ENCODE measurements at regions not wholly inside any gene's neighbourhood (a gene's known extent, or its start where the extent isn't known, plus 50 kb on each side); places are given as distances from the start of the nearest gene placed in this dataset.

GRCh38 chr1:191662746-191663145, 495.5 kb upstream of the RGS18 start:
- no peak overlapping the region for H4K5ac ChIP-seq (ENCODE audit: low read depth, low read length)
- no peak overlapping the region for H3K18ac ChIP-seq (ENCODE audit: low read depth, low read length)
- H3K4ac ChIP-seq (ENCODE audit: low read depth, low read length) = no peak overlapping the region
- no peak overlapping the region for H4K8ac ChIP-seq (ENCODE audit: low read depth in 2 of 2, low read length in 2 of 2)
- POLR2A ChIA-PET (ENCODE audit: unreplicated experiment) = no interaction called here
- no peak overlapping the region for H3K9ac ChIP-seq (ENCODE audit: low read depth, low read length)
- no CpG with 5 or more reads among the region's 1 CpG for WGBS, 2 experiments (ENCODE audit: extremely low coverage in 2 of 2, insufficient read length in 1 of 2)
- CTCF ChIA-PET = no interaction called here
- H2BK5ac ChIP-seq (ENCODE audit: low read depth, low read length, poor library complexity, severe bottlenecking) = no peak overlapping the region
- H3K4me2 ChIP-seq (ENCODE audit: low read depth, low read length) = no peak overlapping the region
- H3K9me3 ChIP-seq (ENCODE audit: control insufficient read depth, insufficient read depth, low read length) = no peaks in the 10 kb centered on the region
- H3K79me1 ChIP-seq (ENCODE audit: low read depth in 1 of 2, low read length in 2 of 2) = no peaks in the 10 kb centered on the region
- H4K91ac ChIP-seq (ENCODE audit: insufficient read depth, low read depth, low read length) = no peak overlapping the region
- DNase-seq (no peak), ATAC-seq (ENCODE audit: low read depth) (no peak)
- in situ Hi-C loops (cut with MboI; ENCODE audit: low sequenced_read_pairs) = no loop called here
- H4K20me1 ChIP-seq (ENCODE audit: insufficient read depth, low read length) = no peaks in the 10 kb centered on the region
- no peak overlapping the region for H3K27ac ChIP-seq (ENCODE audit: insufficient read depth, low read length)
- no peak overlapping the region for H3K4me3 ChIP-seq (ENCODE audit: insufficient read depth, low read depth, low read length)
- no peak overlapping the region for H2AFZ ChIP-seq (replicated peaks; ENCODE audit: low read length, poor library complexity)
- H3K14ac ChIP-seq (replicated peaks; ENCODE audit: low read depth, low read length) = no peak overlapping the region
- H3K23ac ChIP-seq (ENCODE audit: low read depth, low read length) = no peak overlapping the region
- H3K27me3 ChIP-seq (ENCODE audit: control insufficient read depth, insufficient read depth, low read length) = no peaks in the 10 kb centered on the region
- BruUV-seq (replicated peaks) = no TSS peak
- dilution Hi-C loops (cut with HindIII; ENCODE audit: low sequenced_read_pairs, unreplicated experiment) = no loop called here
- no peak overlapping the region for H2BK120ac ChIP-seq (ENCODE audit: low read depth, low read length)
- H3K56ac ChIP-seq (ENCODE audit: extremely low read depth, insufficient read depth, low read length) = no peak overlapping the region
- intact Hi-C loops (cut with micrococcal nuclease) = no loop called here
- H3K4me1 ChIP-seq (ENCODE audit: control insufficient read depth, insufficient read depth, low read length) = no peaks in the 10 kb centered on the region
- H2BK15ac ChIP-seq (ENCODE audit: low read depth, low read length) = no peak overlapping the region
- no peak overlapping the region for H2AK9ac ChIP-seq (replicated peaks; ENCODE audit: low read depth, low read length, poor library complexity)
- H2BK20ac ChIP-seq (ENCODE audit: low read depth, low read length) = no peak overlapping the region
- no peaks in the 10 kb centered on the region for H3K36me3 ChIP-seq (ENCODE audit: control insufficient read depth, insufficient read depth, low read length)
- no peaks in the 10 kb centered on the region for H3K9me1 ChIP-seq (ENCODE audit: insufficient read depth, low read length)
- TF ChIP-seq CEBPB (IDR thresholded peaks at IDR 0.05; ENCODE audit: low read depth, low read length) (no peak), MXI1 (IDR thresholded peaks at IDR 0.05; ENCODE audit: borderline replicate concordance, low read depth, low read length) (no peak), POLR2A (IDR thresholded peaks at IDR 0.05; ENCODE audit: low read depth, low read length) (no peak)
- no peak overlapping the region for H2AK5ac ChIP-seq (ENCODE audit: low read depth, low read length)

Data from IMR-90 (cell line).